Smooth muscle cell (in vitro differentiated cells): ENCODE measurements at regions not wholly inside any gene's neighbourhood (a gene's known extent, or its start where the extent isn't known, plus 50 kb on each side); places are given as distances from the start of the nearest gene placed in this dataset.

Experiments used
- DNase-seq: peaks from one replicate; lab custom pipeline; 2025; ENCODE audit not compliant: unreplicated experiment; lab: John Stamatoyannopoulos, UW
- H2AFZ ChIP-seq: fragments of 200-600 bp; sonication (generic); 2 replicates; pipeline ENCODE4 v1.6.0; 2016; ENCODE audit warnings: antibody characterized with exemption, low read depth, mild to moderate bottlenecking
- H3F3A ChIP-seq: fragments of 200-600 bp; sonication (generic); 2 replicates; pipeline ENCODE4 v1.6.0; 2017; ENCODE audit warnings: antibody characterized with exemption, low read depth
- H3K27ac ChIP-seq: fragments of 200-600 bp; sonication (generic); 2 replicates; pipeline ENCODE4 v1.5.1; 2016; ENCODE audit warnings: low read depth, mild to moderate bottlenecking
- H3K27me3 ChIP-seq: fragments of 200-600 bp; sonication (generic); 2 replicates; pipeline ENCODE4 v1.6.1; 2016; ENCODE audit warnings: low read depth, mild to moderate bottlenecking
- H3K36me3 ChIP-seq: fragments of 200-600 bp; sonication (generic); 2 replicates; pipeline ENCODE4 v1.5.1; 2016; ENCODE audit warnings: low read depth
- H3K4me1 ChIP-seq: fragments of 200-600 bp; sonication (generic); 2 replicates; pipeline ENCODE4 v1.5.1; 2016; ENCODE audit warnings: low read depth
- H3K4me2 ChIP-seq: fragments of 200-600 bp; sonication (generic); 2 replicates; pipeline ENCODE4 v1.6.0; 2016; ENCODE audit warnings: mild to moderate bottlenecking
- H3K4me3 ChIP-seq: fragments of 200-600 bp; sonication (generic); 2 replicates; pipeline ENCODE4 v1.5.1; 2016; ENCODE audit warnings: mild to moderate bottlenecking
- H3K79me2 ChIP-seq: fragments of 200-600 bp; sonication (generic); 2 replicates; pipeline ENCODE4 v1.6.0; 2016; ENCODE audit warnings: low read depth, mild to moderate bottlenecking
- H3K9ac ChIP-seq: fragments of 200-600 bp; sonication (generic); 2 replicates; pipeline ENCODE4 v1.6.0; 2016; ENCODE audit warnings: low read depth
- H3K9me3 ChIP-seq: fragments of 200-600 bp; sonication (generic); replicated peaks from 2 replicates; pipeline ENCODE4 v1.5.1; 2016; ENCODE audit warnings: low read depth
- H4K20me1 ChIP-seq: fragments of 200-600 bp; sonication (generic); 2 replicates; pipeline ENCODE4 v1.6.0; 2016; ENCODE audit warnings: low read depth
- CTCF ChIP-seq: fragments of 200-600 bp; sonication (generic); IDR thresholded peaks from 2 replicates; pipeline ENCODE4 v1.5.1; 2017; ENCODE audit warnings: borderline replicate concordance, mild to moderate bottlenecking, antibody characterized with exemption; ENCODE audit not compliant: insufficient read depth, poor library complexity, severe bottlenecking
- WGBS: methylation state at CpG from one replicate; pipeline ENCODE4 v1.1.7; 2016; ENCODE audit warnings: low lambda C conversion rate; 5-methylcytosine and 5-hydroxymethylcytosine counted together

- Histone ChIP-seq H3K27me3 (no peaks in the 10 kb centered on the region), H3K4me3 (no peak overlapping the region), H3K9me3 (no peaks in the 10 kb centered on the region), H3K79me2 (no peaks in the 10 kb centered on the region), H3K36me3 (no peaks in the 10 kb centered on the region), H3F3A (no peaks in the 10 kb centered on the region), H3K27ac (no peak overlapping the region), H2AFZ (no peak overlapping the region), H3K4me1 (peaks cover 15% of the 10 kb centered on the region), H4K20me1 (no peaks in the 10 kb centered on the region), H3K4me2 (no peak overlapping the region), H3K9ac (no peak overlapping the region)
- WGBS = 56% methylated on average over 1 of the region's 1 CpG
- TF ChIP-seq CTCF = no peak
- no peak for DNase-seq
These were observed 1328.2 kb downstream of the OLFM4 start for GRCh38 chr13:54356849-54357248.

GRCh38 chr13:54357284-54357933 is 1328.8 kb downstream of the OLFM4 start:
- WGBS = 71% methylated on average over 5 of the region's 5 CpGs
- H3K36me3 ChIP-seq = no peaks in the 10 kb centered on the region
- no peak overlapping the region for H3K4me2 ChIP-seq
- no peak overlapping the region for H3K9ac ChIP-seq
- no peak for DNase-seq
- H3K4me1 ChIP-seq = peaks cover 15% of the 10 kb centered on the region
- no peak overlapping the region for H3K4me3 ChIP-seq
- H3K27me3 ChIP-seq = no peaks in the 10 kb centered on the region
- no peaks in the 10 kb centered on the region for H3F3A ChIP-seq
- no peak for TF ChIP-seq CTCF
- H4K20me1 ChIP-seq = no peaks in the 10 kb centered on the region
- no peaks in the 10 kb centered on the region for H3K79me2 ChIP-seq
- H3K27ac ChIP-seq = no peak overlapping the region
- no peak overlapping the region for H2AFZ ChIP-seq
- no peaks in the 10 kb centered on the region for H3K9me3 ChIP-seq

- DNase-seq = no peak
- no peak for TF ChIP-seq CTCF
- Histone ChIP-seq H3F3A (no peaks in the 10 kb centered on the region), H3K27ac (no peak overlapping the region), H2AFZ (no peak overlapping the region), H3K27me3 (no peaks in the 10 kb centered on the region), H3K4me2 (no peak overlapping the region), H3K4me3 (no peak overlapping the region), H4K20me1 (no peaks in the 10 kb centered on the region), H3K36me3 (no peaks in the 10 kb centered on the region), H3K9me3 (no peaks in the 10 kb centered on the region), H3K4me1 (peaks cover 4% of the 10 kb centered on the region), H3K9ac (no peak overlapping the region), H3K79me2 (no peaks in the 10 kb centered on the region)
- WGBS = 76% methylated on average over 1 of the region's 1 CpG
These were observed 1332.8 kb downstream of the OLFM4 start for GRCh38 chr13:54361460-54361859.

GRCh38 chr13:54366728-54367127 is 1338.1 kb downstream of the OLFM4 start:
- Histone ChIP-seq H3K27ac (no peak overlapping the region), H4K20me1 (no peaks in the 10 kb centered on the region), H3F3A (no peaks in the 10 kb centered on the region), H3K79me2 (no peaks in the 10 kb centered on the region), H3K27me3 (no peaks in the 10 kb centered on the region), H3K9ac (no peak overlapping the region), H3K4me2 (no peak overlapping the region), H3K4me1 (no peaks in the 10 kb centered on the region), H3K36me3 (no peaks in the 10 kb centered on the region), H3K4me3 (no peak overlapping the region), H3K9me3 (no peaks in the 10 kb centered on the region), H2AFZ (no peak overlapping the region)
- no peak for TF ChIP-seq CTCF
- no peak for DNase-seq
- WGBS = 93% methylated on average over 1 of the region's 1 CpG
